ENCODE measurements at regions not wholly inside any gene's neighbourhood (a gene's known extent, or its start where the extent isn't known, plus 50 kb on each side); places are given as distances from the start of the nearest gene placed in this dataset.

- TF ChIP-seq CTCF (IDR thresholded peaks at IDR 0.05) (no peak), POLR2AphosphoS5 (IDR thresholded peaks at IDR 0.05) (no peak)
These were observed 672.9 kb upstream of the MARCKS start for GRCh38 chr6:113184291-113184690.
